Subcutaneous abdominal adipose tissue (tissue), 5 donors: ENCODE measurements at regions not wholly inside any gene's neighbourhood (a gene's known extent, or its start where the extent isn't known, plus 50 kb on each side); places are given as distances from the start of the nearest gene placed in this dataset.

Experiments used
- H3K27ac ChIP-seq: one replicate; pipeline ENCODE4 v1.7.0; 2013; ENCODE audit warnings: low read depth, mild to moderate bottlenecking, inconsistent platforms, low read length, moderate library complexity
- H3K27me3 ChIP-seq, 5 donors: one replicate each; pipeline ENCODE4 v1.7.0; 2013; ENCODE audit warnings: low read length in 5 of 5, inconsistent platforms in 1 of 5; ENCODE audit not compliant: control insufficient read depth in 5 of 5, insufficient read depth in 4 of 5
- H3K36me3 ChIP-seq, 5 donors: one replicate each; pipeline ENCODE4 v1.7.0; 2013; ENCODE audit warnings: low read length in 5 of 5; ENCODE audit not compliant: control insufficient read depth in 5 of 5, insufficient read depth in 5 of 5
- H3K4me1 ChIP-seq, 5 donors: one replicate each; pipeline ENCODE4 v1.7.0; 2013; ENCODE audit warnings: low read length in 5 of 5, mild to moderate bottlenecking in 3 of 5, moderate library complexity in 1 of 5; ENCODE audit not compliant: control insufficient read depth in 5 of 5, insufficient read depth in 5 of 5
- H3K4me3 ChIP-seq, 5 donors: one replicate each; pipeline ENCODE4 v1.7.0; 2013; ENCODE audit warnings: low read length in 5 of 5, low read depth in 1 of 5
- H3K9ac ChIP-seq, 5 donors: one replicate each; pipeline ENCODE4 v1.7.0; 2013; ENCODE audit warnings: low read length in 5 of 5, mild to moderate bottlenecking in 4 of 5, moderate library complexity in 3 of 5
- H3K9me3 ChIP-seq, 5 donors: one replicate each; pipeline ENCODE4 v1.7.0; 2013; ENCODE audit warnings: low read length in 5 of 5; ENCODE audit not compliant: control insufficient read depth in 5 of 5
- donor health status: healthy.
- donor health status: healthy.
- donor health status: healthy.
- donor health status: healthy.
- donor health status: healthy.

GRCh38 chr6:126143761-126144251, 157.5 kb downstream of the TRMT11 start:
- H3K4me1 ChIP-seq: peaks cover 0 to 10% (median 8%) of the 10 kb centered on the region in 5 donors
- H3K4me3 ChIP-seq: no peak overlapping the region
- peak overlapping the region in 1 of 5 donors; percentile 16 for H3K9ac ChIP-seq
- H3K27ac ChIP-seq: no peak overlapping the region
- H3K9me3 ChIP-seq: peaks cover 0 to 9% (median 0%) of the 10 kb centered on the region in 5 donors
- H3K27me3 ChIP-seq: no peaks in the 10 kb centered on the region
- H3K36me3 ChIP-seq: no peaks in the 10 kb centered on the region

DNA sequence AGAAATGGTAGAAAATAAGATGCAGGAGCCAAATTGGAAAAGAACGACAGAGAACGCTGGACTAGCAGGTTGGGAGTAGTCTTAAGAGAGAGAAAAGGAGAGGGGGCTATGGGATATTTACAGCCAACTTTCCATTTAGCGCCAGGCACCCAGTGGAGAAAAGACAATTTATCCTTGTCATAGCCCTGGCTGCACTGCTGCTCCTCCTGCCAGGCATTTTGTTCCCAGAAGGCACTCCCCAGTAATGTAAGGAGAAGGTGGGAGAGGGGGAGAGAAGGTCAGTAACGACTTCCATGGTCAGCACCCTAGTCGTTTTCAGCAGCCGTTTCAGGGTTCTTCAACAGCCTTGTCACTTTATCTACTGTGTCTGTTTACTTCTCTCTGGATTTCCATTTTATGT, 159.0 kb downstream of the TRMT11 start:
- H3K4me3 ChIP-seq: no peak overlapping the region
- peaks cover 0 to 10% (median 8%) of the 10 kb centered on the region in 5 donors for H3K4me1 ChIP-seq
- H3K27ac ChIP-seq: no peak overlapping the region
- H3K9me3 ChIP-seq: peaks cover 0 to 3% (median 0%) of the 10 kb centered on the region in 5 donors
- H3K9ac ChIP-seq: no peak overlapping the region
- no peaks in the 10 kb centered on the region for H3K36me3 ChIP-seq
- no peaks in the 10 kb centered on the region for H3K27me3 ChIP-seq

- H3K27me3 ChIP-seq: no peaks in the 10 kb centered on the region
- no peak overlapping the region for H3K9ac ChIP-seq
Measured at GRCh38 chr6:126147291-126147815, 161.0 kb downstream of the TRMT11 start.

DNA sequence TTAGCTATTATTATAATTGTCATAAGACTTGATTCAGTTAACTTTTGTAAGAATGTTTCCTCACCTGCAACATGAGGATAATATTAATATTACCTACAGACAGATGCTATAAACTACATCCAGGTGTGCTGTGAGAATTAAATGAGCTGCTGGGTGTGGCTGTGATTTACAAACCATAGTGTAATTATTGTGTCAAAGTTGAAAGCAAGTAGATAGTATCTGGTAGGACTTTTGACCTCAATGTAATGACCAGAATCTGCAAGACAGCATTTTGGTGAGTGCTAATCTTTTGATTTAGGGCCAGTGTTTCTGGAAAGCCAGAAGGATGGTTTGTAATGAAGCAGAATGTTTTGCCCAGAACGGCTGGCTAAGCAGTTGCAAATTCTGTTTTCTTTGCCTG, 162.5 kb downstream of the TRMT11 start:
- Histone ChIP-seq H3K4me1 (peaks cover 0 to 6% (median 5%) of the 10 kb centered on the region in 5 donors), H3K4me3 (no peak overlapping the region), H3K9me3 (no peaks in the 10 kb centered on the region), H3K9ac (no peak overlapping the region), H3K36me3 (no peaks in the 10 kb centered on the region), H3K27me3 (no peaks in the 10 kb centered on the region), H3K27ac (no peak overlapping the region)

More at GRCh38 chr6:126147291-126147815, 161.0 kb downstream of the TRMT11 start:
- Histone ChIP-seq H3K36me3 (no peaks in the 10 kb centered on the region), H3K27ac (no peak overlapping the region), H3K4me1 (peaks cover 0 to 10% (median 8%) of the 10 kb centered on the region in 5 donors), H3K4me3 (no peak overlapping the region), H3K9me3 (no peaks in the 10 kb centered on the region)

- Histone ChIP-seq H3K4me3 (no peak overlapping the region), H3K36me3 (no peaks in the 10 kb centered on the region), H3K9me3 (no peaks in the 10 kb centered on the region), H3K27ac (no peak overlapping the region), H3K4me1 (no peaks in the 10 kb centered on the region), H3K27me3 (no peaks in the 10 kb centered on the region), H3K9ac (no peak overlapping the region)
Measured at GRCh38 chr6:126152372-126152745, 166.0 kb downstream of the TRMT11 start.

- Histone ChIP-seq H3K27me3 (no peaks in the 10 kb centered on the region), H3K4me3 (no peak overlapping the region), H3K9ac (no peak overlapping the region), H3K4me1 (no peaks in the 10 kb centered on the region), H3K36me3 (no peaks in the 10 kb centered on the region), H3K9me3 (no peaks in the 10 kb centered on the region), H3K27ac (no peak overlapping the region)
Measured at GRCh38 chr6:126153661-126154060, 167.3 kb downstream of the TRMT11 start.

GRCh38 chr6:126156973-126157372, 170.6 kb downstream of the TRMT11 start:
- H3K4me1 ChIP-seq: no peaks in the 10 kb centered on the region
- no peaks in the 10 kb centered on the region for H3K9me3 ChIP-seq
- H3K4me3 ChIP-seq: no peak overlapping the region
- no peak overlapping the region for H3K9ac ChIP-seq
- no peak overlapping the region for H3K27ac ChIP-seq
- H3K36me3 ChIP-seq: peaks cover 0 to 2% (median 0%) of the 10 kb centered on the region in 5 donors
- H3K27me3 ChIP-seq: no peaks in the 10 kb centered on the region

GRCh38 chr6:126167726-126168125, 172.2 kb upstream of the CENPW start:
- Histone ChIP-seq H3K36me3 (no peaks in the 10 kb centered on the region), H3K4me3 (no peak overlapping the region), H3K9me3 (no peaks in the 10 kb centered on the region), H3K27me3 (no peaks in the 10 kb centered on the region), H3K9ac (no peak overlapping the region), H3K4me1 (no peaks in the 10 kb centered on the region), H3K27ac (no peak overlapping the region)

DNA sequence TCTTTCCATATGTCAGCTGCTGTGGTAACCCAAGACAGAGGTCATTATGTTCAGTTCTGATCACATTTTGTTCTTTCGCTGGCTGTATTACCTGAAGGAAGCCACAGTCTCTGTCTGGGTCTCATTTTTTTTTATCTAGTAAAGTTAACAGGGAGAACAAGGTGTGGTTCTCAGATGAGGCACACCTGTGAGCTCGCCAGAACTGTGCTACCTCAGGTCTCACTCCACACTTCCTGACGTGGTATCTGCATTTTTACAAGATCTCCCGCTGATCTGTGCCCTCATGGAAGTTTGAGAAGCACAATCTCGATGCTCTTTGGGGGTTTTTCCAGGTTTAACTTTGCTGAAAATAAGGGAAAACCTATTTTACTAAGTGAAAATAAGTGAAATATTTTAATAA, 169.5 kb upstream of the CENPW start:
- H3K4me3 ChIP-seq: no peak overlapping the region
- H3K36me3 ChIP-seq: peaks cover 0 to 2% (median 0%) of the 10 kb centered on the region in 5 donors
- no peak overlapping the region for H3K9ac ChIP-seq
- no peaks in the 10 kb centered on the region for H3K9me3 ChIP-seq
- no peaks in the 10 kb centered on the region for H3K4me1 ChIP-seq
- H3K27me3 ChIP-seq: no peaks in the 10 kb centered on the region
- H3K27ac ChIP-seq: no peak overlapping the region

DNA sequence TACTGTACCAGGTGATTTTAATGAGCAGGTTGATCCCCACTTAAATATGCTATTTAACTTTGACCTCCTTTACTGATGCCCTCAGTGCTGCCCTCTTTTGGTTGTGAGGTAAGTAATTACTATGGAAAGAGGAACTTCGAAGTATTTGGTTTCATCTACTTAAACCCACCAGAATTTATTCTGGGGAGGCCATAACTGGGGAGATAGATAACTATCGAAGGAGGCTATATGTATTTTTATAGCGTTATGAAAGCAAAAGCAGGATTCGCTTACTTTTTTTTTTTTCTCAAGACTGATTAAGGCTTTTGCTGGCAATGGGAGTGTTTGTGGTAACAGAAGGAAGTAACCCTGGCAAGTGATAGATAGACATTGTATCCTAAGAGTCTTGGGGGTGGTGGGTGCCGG, 168.9 kb upstream of the CENPW start:
- H3K27ac ChIP-seq: no peak overlapping the region
- no peak overlapping the region for H3K9ac ChIP-seq
- no peaks in the 10 kb centered on the region for H3K9me3 ChIP-seq
- H3K4me3 ChIP-seq: no peak overlapping the region
- peaks cover 0 to 2% (median 0%) of the 10 kb centered on the region in 5 donors for H3K36me3 ChIP-seq
- no peaks in the 10 kb centered on the region for H3K4me1 ChIP-seq
- H3K27me3 ChIP-seq: no peaks in the 10 kb centered on the region
